Hepatocyte (in vitro differentiated cells): ENCODE measurements at regions not wholly inside any gene's neighbourhood (a gene's known extent, or its start where the extent isn't known, plus 50 kb on each side); places are given as distances from the start of the nearest gene placed in this dataset.
A peak's percentile ranks its signal among the peaks of the same experiment; 100 is the strongest.

Experiments used
- EZH2phosphoT487 ChIP-seq: fragments of 200-600 bp; sonication (generic); IDR thresholded peaks from one replicate; pipeline ENCODE4 v1.6.1; 2018; ENCODE audit warnings: antibody characterized with exemption, mild to moderate bottlenecking, low read depth, moderate library complexity; ENCODE audit not compliant: unreplicated experiment, severe bottlenecking
- TF ChIP-seq, protein P1 (sequence below): fragments of 200-600 bp; sonication (generic); IDR thresholded peaks from 2 replicates; pipeline ENCODE4 v1.5.1; 2016; ENCODE audit warnings: antibody characterized with exemption, mild to moderate bottlenecking; ENCODE audit not compliant: poor library complexity

GRCh38 chr12:75666126-75666938 is 154.9 kb upstream of the KRR1 start:
- TF ChIP-seq, protein P1, sequence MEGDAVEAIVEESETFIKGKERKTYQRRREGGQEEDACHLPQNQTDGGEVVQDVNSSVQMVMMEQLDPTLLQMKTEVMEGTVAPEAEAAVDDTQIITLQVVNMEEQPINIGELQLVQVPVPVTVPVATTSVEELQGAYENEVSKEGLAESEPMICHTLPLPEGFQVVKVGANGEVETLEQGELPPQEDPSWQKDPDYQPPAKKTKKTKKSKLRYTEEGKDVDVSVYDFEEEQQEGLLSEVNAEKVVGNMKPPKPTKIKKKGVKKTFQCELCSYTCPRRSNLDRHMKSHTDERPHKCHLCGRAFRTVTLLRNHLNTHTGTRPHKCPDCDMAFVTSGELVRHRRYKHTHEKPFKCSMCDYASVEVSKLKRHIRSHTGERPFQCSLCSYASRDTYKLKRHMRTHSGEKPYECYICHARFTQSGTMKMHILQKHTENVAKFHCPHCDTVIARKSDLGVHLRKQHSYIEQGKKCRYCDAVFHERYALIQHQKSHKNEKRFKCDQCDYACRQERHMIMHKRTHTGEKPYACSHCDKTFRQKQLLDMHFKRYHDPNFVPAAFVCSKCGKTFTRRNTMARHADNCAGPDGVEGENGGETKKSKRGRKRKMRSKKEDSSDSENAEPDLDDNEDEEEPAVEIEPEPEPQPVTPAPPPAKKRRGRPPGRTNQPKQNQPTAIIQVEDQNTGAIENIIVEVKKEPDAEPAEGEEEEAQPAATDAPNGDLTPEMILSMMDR, result no peak
- TF ChIP-seq EZH2phosphoT487, result peak; percentile 79
